NCI-H1048 (cell line): ENCODE measurements at regions not wholly inside any gene's neighbourhood (a gene's known extent, or its start where the extent isn't known, plus 50 kb on each side); places are given as distances from the start of the nearest gene placed in this dataset.
A peak's percentile ranks its signal among the peaks of the same experiment; 100 is the strongest.

ENCODE experiments used
- DNase-seq: peaks from one replicate; lab custom pipeline; 2025; lab: John Stamatoyannopoulos, UW

- no peak for DNase-seq
Measured at GRCh38 chr5:4520559-4520958, 619.6 kb upstream of the ADAMTS16 start.

- no peak for DNase-seq
Measured at GRCh38 chr5:4523038-4523437, 617.1 kb upstream of the ADAMTS16 start.

GRCh38 chr5:4531756-4532704, 608.1 kb upstream of the ADAMTS16 start:
- no peak for DNase-seq

GRCh38 chr5:4532705-4533080, 607.4 kb upstream of the ADAMTS16 start:
- DNase-seq, result no peak

GRCh38 chr5:4533457-4534105, 606.5 kb upstream of the ADAMTS16 start:
- DNase-seq, result no peak

GRCh38 chr5:4537489-4537888, 602.6 kb upstream of the ADAMTS16 start:
- no peak for DNase-seq

- DNase-seq, result no peak
Measured at GRCh38 chr5:4540375-4541173, 599.6 kb upstream of the ADAMTS16 start.

GRCh38 chr5:4541334-4541733, 598.8 kb upstream of the ADAMTS16 start:
- no peak for DNase-seq

- DNase-seq, result peak; percentile 30
Measured at GRCh38 chr5:4542145-4542778, 597.9 kb upstream of the ADAMTS16 start.

GRCh38 chr5:4544049-4544670, 596.0 kb upstream of the ADAMTS16 start:
- no peak for DNase-seq

- no peak for DNase-seq
Measured at GRCh38 chr5:4547547-4547946, 592.6 kb upstream of the ADAMTS16 start.

GRCh38 chr5:4548341-4548740, 591.8 kb upstream of the ADAMTS16 start:
- no peak for DNase-seq

- DNase-seq, result no peak
Measured at GRCh38 chr5:4549351-4549750, 590.8 kb upstream of the ADAMTS16 start.

- peak; percentile 70 for DNase-seq
Measured at GRCh38 chr5:4551034-4551433, 589.1 kb upstream of the ADAMTS16 start.

- no peak for DNase-seq
Measured at GRCh38 chr5:4553130-4553529, 587.0 kb upstream of the ADAMTS16 start.

- no peak for DNase-seq
Measured at GRCh38 chr5:4553978-4554377, 586.2 kb upstream of the ADAMTS16 start.

- no peak for DNase-seq
Measured at GRCh38 chr5:4555725-4556285, 584.3 kb upstream of the ADAMTS16 start.

- no peak for DNase-seq
Measured at GRCh38 chr5:4561403-4561802, 578.7 kb upstream of the ADAMTS16 start.

GRCh38 chr5:4563400-4563799, 576.7 kb upstream of the ADAMTS16 start:
- DNase-seq, result no peak

GRCh38 chr5:4570047-4570995, 569.8 kb upstream of the ADAMTS16 start:
- DNase-seq, result peak; percentile 85
